GM23338 (cell line): ENCODE measurements at regions not wholly inside any gene's neighbourhood (a gene's known extent, or its start where the extent isn't known, plus 50 kb on each side); places are given as distances from the start of the nearest gene placed in this dataset.

ENCODE experiments used
- ATAC-seq: fragments of 200-7000 bp; cut with Tn5 transposase; 3 replicates; pipeline ENCODE4 v1.9.1; 2020
- DNase-seq: peaks from one replicate; pipeline ENCODE4 v3.0.0-alpha.2; 2015; ENCODE audit warnings: low spot score
- H2AFZ ChIP-seq: fragments of 200-600 bp; sonication (generic); 2 replicates; pipeline ENCODE4 v1.8.0; 2016; ENCODE audit warnings: antibody characterized with exemption, mild to moderate bottlenecking, moderate library complexity
- H3F3A ChIP-seq: fragments of 200-600 bp; sonication (generic); replicated peaks from 2 replicates; pipeline ENCODE4 v1.8.0; 2017; ENCODE audit warnings: antibody characterized with exemption, mixed run types, low read depth
- H3K27ac ChIP-seq: fragments of 200-600 bp; sonication (generic); 2 replicates; pipeline ENCODE4 v1.6.1; 2016; ENCODE audit warnings: low read depth
- H3K27me3 ChIP-seq: fragments of 200-600 bp; sonication (generic); 2 replicates; pipeline ENCODE4 v1.8.0; 2016; ENCODE audit warnings: mild to moderate bottlenecking, mixed run types, moderate library complexity; ENCODE audit not compliant: insufficient read depth
- H3K36me3 ChIP-seq: fragments of 200-600 bp; sonication (generic); 2 replicates; pipeline ENCODE4 v1.8.0; 2016; ENCODE audit warnings: mild to moderate bottlenecking; ENCODE audit not compliant: insufficient read depth
- H3K4me1 ChIP-seq: fragments of 200-600 bp; sonication (generic); 2 replicates; pipeline ENCODE4 v1.8.0; 2016; ENCODE audit warnings: mild to moderate bottlenecking, moderate library complexity; ENCODE audit not compliant: insufficient read depth
- H3K4me2 ChIP-seq: fragments of 200-600 bp; sonication (generic); 2 replicates; pipeline ENCODE4 v1.7.1; 2017; ENCODE audit warnings: mixed run types
- H3K4me3 ChIP-seq: fragments of 200-600 bp; sonication (generic); 2 replicates; pipeline ENCODE4 v1.6.1; 2016; ENCODE audit warnings: mixed run types
- H3K79me2 ChIP-seq: fragments of 200-600 bp; sonication (generic); replicated peaks from 2 replicates; pipeline ENCODE4 v1.8.0; 2017; ENCODE audit warnings: mild to moderate bottlenecking; ENCODE audit not compliant: insufficient read depth
- H3K9me2 ChIP-seq: fragments of 200-600 bp; sonication (generic); 2 replicates; pipeline ENCODE4 v1.8.0; 2017; ENCODE audit not compliant: insufficient read depth
- H4K20me1 ChIP-seq: fragments of 200-600 bp; sonication (generic); replicated peaks from 2 replicates; pipeline ENCODE4 v1.8.0; 2017; ENCODE audit warnings: mild to moderate bottlenecking; ENCODE audit not compliant: insufficient read depth
- H3K27ac Mint-ChIP-seq: 2 replicates; pipeline ENCODE4 v1.8.0; 2020; ENCODE audit warnings: inconsistent platforms, mild to moderate bottlenecking, moderate library complexity, mixed read lengths
- H3K27me3 Mint-ChIP-seq: 3 replicates; pipeline ENCODE4 v1.8.0; 2022; ENCODE audit warnings: low read depth, mild to moderate bottlenecking, moderate library complexity, mixed read lengths, inconsistent platforms; ENCODE audit not compliant: insufficient read depth, poor library complexity
- H3K36me3 Mint-ChIP-seq: 3 replicates; pipeline ENCODE4 v1.8.0; 2021; ENCODE audit warnings: low read depth, mild to moderate bottlenecking, inconsistent platforms, moderate library complexity, mixed read lengths
- H3K4me1 Mint-ChIP-seq: 3 replicates; pipeline ENCODE4 v1.8.0; 2020; ENCODE audit warnings: mild to moderate bottlenecking, inconsistent platforms, mixed read lengths
- H3K4me3 Mint-ChIP-seq: 3 replicates; pipeline ENCODE4 v1.8.0; 2021; ENCODE audit warnings: moderate library complexity, mild to moderate bottlenecking, inconsistent platforms, mixed read lengths
- H3K9me3 Mint-ChIP-seq: 3 replicates; pipeline ENCODE4 v1.8.0; 2020; ENCODE audit warnings: moderate library complexity, mild to moderate bottlenecking, inconsistent platforms, mixed read lengths
- ETS1 ChIP-seq: IDR thresholded peaks from 2 replicates; pipeline ENCODE4 v1.6.1; 2016; ENCODE audit warnings: antibody characterized with exemption
- EZH2 ChIP-seq: fragments of 200-600 bp; sonication (generic); IDR thresholded peaks from one replicate; pipeline ENCODE4 v1.8.0; 2017; ENCODE audit warnings: antibody characterized with exemption, mild to moderate bottlenecking, low read depth; ENCODE audit not compliant: unreplicated experiment
- EZH2phosphoT487 ChIP-seq: fragments of 200-600 bp; sonication (generic); IDR thresholded peaks from one replicate; pipeline ENCODE4 v1.8.1; 2018; ENCODE audit warnings: antibody characterized with exemption; ENCODE audit not compliant: unreplicated experiment
- JUNB ChIP-seq: IDR thresholded peaks from one replicate; pipeline ENCODE4 v1.6.1; 2016; ENCODE audit warnings: antibody characterized with exemption; ENCODE audit not compliant: unreplicated experiment
- NANOG ChIP-seq: IDR thresholded peaks from 2 replicates; pipeline ENCODE4 v1.6.1; 2016; ENCODE audit warnings: antibody characterized with exemption, borderline replicate concordance
- POLR2AphosphoS5 ChIP-seq: IDR thresholded peaks from 2 replicates; pipeline ENCODE4 v1.6.1; 2016; ENCODE audit warnings: antibody characterized with exemption, low read depth
- STAT1 ChIP-seq: IDR thresholded peaks from one replicate; pipeline ENCODE4 v1.6.1; 2016; ENCODE audit warnings: antibody characterized with exemption; ENCODE audit not compliant: unreplicated experiment
- ZNF114 ChIP-seq: fragments of 250-450 bp; sonication (Bioruptor Pico); IDR thresholded peaks from 2 replicates; pipeline ENCODE4 v1.5.0; 2020; ENCODE audit warnings: mild to moderate bottlenecking, moderate library complexity
- ZNF331 ChIP-seq: fragments of 250-450 bp; sonication (Bioruptor Pico); IDR thresholded peaks from 2 replicates; pipeline ENCODE4 v1.5.0; 2020; ENCODE audit warnings: low read depth, mild to moderate bottlenecking, moderate library complexity
- TF ChIP-seq, protein P1 (sequence below), 2 experiments: fragments of 200-600 bp in 1 of 2; sonication (generic) in 1 of 2; conservative IDR thresholded peaks; 2 replicates each; pipeline versions ENCODE4 v1.5.1 to v1.6.1; 2016 to 2017; ENCODE audit warnings: antibody characterized with exemption in 2 of 2, low read depth in 2 of 2, mild to moderate bottlenecking in 2 of 2, moderate library complexity in 1 of 2
- TF ChIP-seq, protein P2 (sequence below): fragments of 250-450 bp; sonication (Bioruptor Pico); IDR thresholded peaks from 2 replicates; pipeline ENCODE4 v1.5.0; 2020; ENCODE audit warnings: mild to moderate bottlenecking, moderate library complexity
- TF ChIP-seq, protein P3 (sequence below): IDR thresholded peaks from one replicate; pipeline ENCODE4 v1.6.1; 2018; ENCODE audit warnings: antibody characterized with exemption; ENCODE audit not compliant: unreplicated experiment

GRCh38 chr2:105537920-105538319, 139.1 kb upstream of the FHL2 start (continued):
- TF ChIP-seq EZH2 (no peak), JUNB (no peak), EZH2phosphoT487 (no peak), NANOG (no peak), STAT1 (no peak)

DNA sequence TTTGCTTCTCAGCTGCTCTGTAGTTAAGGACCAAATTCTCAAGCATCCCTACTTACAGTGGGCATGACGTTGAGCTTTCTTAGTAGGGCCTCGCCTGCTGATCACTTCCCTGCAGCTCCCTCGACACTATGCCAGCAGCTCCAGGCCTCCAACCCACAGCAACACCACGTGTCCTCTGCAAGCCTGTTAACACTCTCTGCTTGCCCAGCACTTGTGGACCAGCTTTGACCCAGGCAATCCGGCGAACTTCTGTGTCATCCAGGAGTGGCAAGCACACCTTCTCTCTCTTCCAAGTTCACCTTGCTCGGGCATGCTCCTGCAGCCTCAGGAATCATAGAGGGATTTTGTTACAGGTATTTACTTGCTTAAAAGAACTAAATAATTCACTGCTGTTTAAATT, 138.6 kb upstream of the FHL2 start:
- Histone ChIP-seq H3K9me2 (no peaks in the 10 kb centered on the region), H3K4me2 (no peak overlapping the region), H3K36me3 (no peaks in the 10 kb centered on the region), H3K4me1 (0 out of 2 replicates have a peak, but pooled peaks cover 3% of the 10 kb centered on the region), H3K4me3 (no peak overlapping the region), H3K27ac (no peak overlapping the region), H3F3A (no peaks in the 10 kb centered on the region), H2AFZ (no peak overlapping the region), H3K79me2 (no peaks in the 10 kb centered on the region), H3K27me3 (no peaks in the 10 kb centered on the region), H4K20me1 (no peaks in the 10 kb centered on the region)
- Mint-ChIP-seq H3K27ac (no peak overlapping the region), H3K9me3 (peaks cover 5% of the 10 kb centered on the region; the same call in 2 of the 3 replicates), H3K4me3 (no peak overlapping the region), H3K4me1 (peaks cover 6% of the 10 kb centered on the region; the same call in 2 of the 3 replicates), H3K27me3 (peaks cover 8% of the 10 kb centered on the region), H3K36me3 (no peaks in the 10 kb centered on the region)
- DNase-seq (no peak), ATAC-seq (no peak)
- TF ChIP-seq, protein P1, sequence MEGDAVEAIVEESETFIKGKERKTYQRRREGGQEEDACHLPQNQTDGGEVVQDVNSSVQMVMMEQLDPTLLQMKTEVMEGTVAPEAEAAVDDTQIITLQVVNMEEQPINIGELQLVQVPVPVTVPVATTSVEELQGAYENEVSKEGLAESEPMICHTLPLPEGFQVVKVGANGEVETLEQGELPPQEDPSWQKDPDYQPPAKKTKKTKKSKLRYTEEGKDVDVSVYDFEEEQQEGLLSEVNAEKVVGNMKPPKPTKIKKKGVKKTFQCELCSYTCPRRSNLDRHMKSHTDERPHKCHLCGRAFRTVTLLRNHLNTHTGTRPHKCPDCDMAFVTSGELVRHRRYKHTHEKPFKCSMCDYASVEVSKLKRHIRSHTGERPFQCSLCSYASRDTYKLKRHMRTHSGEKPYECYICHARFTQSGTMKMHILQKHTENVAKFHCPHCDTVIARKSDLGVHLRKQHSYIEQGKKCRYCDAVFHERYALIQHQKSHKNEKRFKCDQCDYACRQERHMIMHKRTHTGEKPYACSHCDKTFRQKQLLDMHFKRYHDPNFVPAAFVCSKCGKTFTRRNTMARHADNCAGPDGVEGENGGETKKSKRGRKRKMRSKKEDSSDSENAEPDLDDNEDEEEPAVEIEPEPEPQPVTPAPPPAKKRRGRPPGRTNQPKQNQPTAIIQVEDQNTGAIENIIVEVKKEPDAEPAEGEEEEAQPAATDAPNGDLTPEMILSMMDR (conservative IDR thresholded peaks at IDR 0.05; ENCODE audit: low read depth in 2 of 2) = no peak
- no peak for TF ChIP-seq ETS1
- TF ChIP-seq NANOG = no peak
- TF ChIP-seq STAT1 = no peak
- TF ChIP-seq, protein P2, sequence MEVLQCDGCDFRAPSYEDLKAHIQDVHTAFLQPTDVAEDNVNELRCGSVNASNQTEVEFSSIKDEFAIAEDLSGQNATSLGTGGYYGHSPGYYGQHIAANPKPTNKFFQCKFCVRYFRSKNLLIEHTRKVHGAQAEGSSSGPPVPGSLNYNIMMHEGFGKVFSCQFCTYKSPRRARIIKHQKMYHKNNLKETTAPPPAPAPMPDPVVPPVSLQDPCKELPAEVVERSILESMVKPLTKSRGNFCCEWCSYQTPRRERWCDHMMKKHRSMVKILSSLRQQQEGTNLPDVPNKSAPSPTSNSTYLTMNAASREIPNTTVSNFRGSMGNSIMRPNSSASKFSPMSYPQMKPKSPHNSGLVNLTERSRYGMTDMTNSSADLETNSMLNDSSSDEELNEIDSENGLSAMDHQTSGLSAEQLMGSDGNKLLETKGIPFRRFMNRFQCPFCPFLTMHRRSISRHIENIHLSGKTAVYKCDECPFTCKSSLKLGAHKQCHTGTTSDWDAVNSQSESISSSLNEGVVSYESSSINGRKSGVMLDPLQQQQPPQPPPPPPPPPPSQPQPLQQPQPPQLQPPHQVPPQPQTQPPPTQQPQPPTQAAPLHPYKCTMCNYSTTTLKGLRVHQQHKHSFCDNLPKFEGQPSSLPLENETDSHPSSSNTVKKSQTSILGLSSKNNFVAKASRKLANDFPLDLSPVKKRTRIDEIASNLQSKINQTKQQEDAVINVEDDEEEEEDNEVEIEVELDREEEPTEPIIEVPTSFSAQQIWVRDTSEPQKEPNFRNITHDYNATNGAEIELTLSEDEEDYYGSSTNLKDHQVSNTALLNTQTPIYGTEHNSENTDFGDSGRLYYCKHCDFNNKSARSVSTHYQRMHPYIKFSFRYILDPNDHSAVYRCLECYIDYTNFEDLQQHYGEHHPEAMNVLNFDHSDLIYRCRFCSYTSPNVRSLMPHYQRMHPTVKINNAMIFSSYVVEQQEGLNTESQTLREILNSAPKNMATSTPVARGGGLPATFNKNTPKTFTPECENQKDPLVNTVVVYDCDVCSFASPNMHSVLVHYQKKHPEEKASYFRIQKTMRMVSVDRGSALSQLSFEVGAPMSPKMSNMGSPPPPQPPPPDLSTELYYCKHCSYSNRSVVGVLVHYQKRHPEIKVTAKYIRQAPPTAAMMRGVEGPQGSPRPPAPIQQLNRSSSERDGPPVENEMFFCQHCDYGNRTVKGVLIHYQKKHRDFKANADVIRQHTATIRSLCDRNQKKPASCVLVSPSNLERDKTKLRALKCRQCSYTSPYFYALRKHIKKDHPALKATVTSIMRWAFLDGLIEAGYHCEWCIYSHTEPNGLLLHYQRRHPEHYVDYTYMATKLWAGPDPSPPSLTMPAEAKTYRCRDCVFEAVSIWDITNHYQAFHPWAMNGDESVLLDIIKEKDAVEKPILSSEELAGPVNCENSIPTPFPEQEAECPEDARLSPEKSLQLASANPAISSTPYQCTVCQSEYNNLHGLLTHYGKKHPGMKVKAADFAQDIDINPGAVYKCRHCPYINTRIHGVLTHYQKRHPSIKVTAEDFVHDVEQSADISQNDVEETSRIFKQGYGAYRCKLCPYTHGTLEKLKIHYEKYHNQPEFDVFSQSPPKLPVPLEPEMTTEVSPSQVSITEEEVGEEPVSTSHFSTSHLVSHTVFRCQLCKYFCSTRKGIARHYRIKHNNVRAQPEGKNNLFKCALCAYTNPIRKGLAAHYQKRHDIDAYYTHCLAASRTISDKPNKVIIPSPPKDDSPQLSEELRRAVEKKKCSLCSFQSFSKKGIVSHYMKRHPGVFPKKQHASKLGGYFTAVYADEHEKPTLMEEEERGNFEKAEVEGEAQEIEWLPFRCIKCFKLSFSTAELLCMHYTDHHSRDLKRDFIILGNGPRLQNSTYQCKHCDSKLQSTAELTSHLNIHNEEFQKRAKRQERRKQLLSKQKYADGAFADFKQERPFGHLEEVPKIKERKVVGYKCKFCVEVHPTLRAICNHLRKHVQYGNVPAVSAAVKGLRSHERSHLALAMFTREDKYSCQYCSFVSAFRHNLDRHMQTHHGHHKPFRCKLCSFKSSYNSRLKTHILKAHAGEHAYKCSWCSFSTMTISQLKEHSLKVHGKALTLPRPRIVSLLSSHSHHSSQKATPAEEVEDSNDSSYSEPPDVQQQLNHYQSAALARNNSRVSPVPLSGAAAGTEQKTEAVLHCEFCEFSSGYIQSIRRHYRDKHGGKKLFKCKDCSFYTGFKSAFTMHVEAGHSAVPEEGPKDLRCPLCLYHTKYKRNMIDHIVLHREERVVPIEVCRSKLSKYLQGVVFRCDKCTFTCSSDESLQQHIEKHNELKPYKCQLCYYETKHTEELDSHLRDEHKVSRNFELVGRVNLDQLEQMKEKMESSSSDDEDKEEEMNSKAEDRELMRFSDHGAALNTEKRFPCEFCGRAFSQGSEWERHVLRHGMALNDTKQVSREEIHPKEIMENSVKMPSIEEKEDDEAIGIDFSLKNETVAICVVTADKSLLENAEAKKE (CRISPR knock-in tag) = no peak
- TF ChIP-seq, protein P3, sequence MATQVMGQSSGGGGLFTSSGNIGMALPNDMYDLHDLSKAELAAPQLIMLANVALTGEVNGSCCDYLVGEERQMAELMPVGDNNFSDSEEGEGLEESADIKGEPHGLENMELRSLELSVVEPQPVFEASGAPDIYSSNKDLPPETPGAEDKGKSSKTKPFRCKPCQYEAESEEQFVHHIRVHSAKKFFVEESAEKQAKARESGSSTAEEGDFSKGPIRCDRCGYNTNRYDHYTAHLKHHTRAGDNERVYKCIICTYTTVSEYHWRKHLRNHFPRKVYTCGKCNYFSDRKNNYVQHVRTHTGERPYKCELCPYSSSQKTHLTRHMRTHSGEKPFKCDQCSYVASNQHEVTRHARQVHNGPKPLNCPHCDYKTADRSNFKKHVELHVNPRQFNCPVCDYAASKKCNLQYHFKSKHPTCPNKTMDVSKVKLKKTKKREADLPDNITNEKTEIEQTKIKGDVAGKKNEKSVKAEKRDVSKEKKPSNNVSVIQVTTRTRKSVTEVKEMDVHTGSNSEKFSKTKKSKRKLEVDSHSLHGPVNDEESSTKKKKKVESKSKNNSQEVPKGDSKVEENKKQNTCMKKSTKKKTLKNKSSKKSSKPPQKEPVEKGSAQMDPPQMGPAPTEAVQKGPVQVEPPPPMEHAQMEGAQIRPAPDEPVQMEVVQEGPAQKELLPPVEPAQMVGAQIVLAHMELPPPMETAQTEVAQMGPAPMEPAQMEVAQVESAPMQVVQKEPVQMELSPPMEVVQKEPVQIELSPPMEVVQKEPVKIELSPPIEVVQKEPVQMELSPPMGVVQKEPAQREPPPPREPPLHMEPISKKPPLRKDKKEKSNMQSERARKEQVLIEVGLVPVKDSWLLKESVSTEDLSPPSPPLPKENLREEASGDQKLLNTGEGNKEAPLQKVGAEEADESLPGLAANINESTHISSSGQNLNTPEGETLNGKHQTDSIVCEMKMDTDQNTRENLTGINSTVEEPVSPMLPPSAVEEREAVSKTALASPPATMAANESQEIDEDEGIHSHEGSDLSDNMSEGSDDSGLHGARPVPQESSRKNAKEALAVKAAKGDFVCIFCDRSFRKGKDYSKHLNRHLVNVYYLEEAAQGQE = no peak
- TF ChIP-seq POLR2AphosphoS5 = no peak
- no peak for TF ChIP-seq ZNF331
- no peak for TF ChIP-seq ZNF114
